Fibroblast of upper back skin (primary cell): ENCODE measurements at regions not wholly inside any gene's neighbourhood (a gene's known extent, or its start where the extent isn't known, plus 50 kb on each side); places are given as distances from the start of the nearest gene placed in this dataset.
"Not testable (repeated sequence)": the region's sequence is repeated elsewhere in the genome, so short reads cannot be mapped to it uniquely, and the experiment has no call there.

Source experiments
- DNase-seq: peaks from one replicate; pipeline ENCODE4 v3.0.0-alpha.2; 2013

DNA sequence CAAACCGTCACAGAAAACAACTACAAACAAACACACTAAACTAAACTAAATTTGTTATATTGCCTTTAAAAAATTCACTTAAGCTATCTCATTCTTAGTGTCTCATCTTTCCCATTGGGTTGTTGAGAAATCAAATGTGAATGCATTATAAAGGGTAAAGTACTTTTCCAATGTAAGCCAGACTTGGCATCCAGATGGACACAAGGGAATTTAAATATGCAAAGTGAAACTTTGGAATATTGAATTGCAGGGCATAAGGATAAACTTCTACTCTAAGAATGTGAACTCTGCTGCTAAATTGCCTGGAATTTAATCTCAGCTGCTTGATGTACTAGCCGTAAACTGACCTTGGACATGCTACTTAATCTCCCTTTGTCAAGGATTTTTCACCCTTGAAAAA lies 1554.6 kb downstream of the CDH8 start:
- DNase-seq = peak; percentile 12

DNA sequence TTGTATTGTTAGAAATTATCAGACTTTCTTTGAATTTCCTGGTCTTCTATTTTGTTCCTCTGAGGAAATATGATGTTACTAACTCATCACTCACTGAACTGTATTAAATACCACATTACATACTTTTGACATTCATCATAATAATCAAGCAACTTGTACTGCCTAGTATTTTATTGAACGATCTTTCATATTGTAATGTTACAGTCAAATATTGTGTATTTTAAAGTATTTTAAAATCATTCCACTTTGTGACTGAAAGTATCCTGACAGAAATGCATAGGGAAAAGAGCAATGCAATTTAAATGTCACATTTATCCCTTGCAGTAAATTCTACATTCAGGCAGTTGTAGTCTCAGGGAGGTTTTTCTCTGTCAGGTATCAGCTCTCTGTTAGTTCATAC lies 1557.4 kb downstream of the CDH8 start:
- DNase-seq = no peak

DNA sequence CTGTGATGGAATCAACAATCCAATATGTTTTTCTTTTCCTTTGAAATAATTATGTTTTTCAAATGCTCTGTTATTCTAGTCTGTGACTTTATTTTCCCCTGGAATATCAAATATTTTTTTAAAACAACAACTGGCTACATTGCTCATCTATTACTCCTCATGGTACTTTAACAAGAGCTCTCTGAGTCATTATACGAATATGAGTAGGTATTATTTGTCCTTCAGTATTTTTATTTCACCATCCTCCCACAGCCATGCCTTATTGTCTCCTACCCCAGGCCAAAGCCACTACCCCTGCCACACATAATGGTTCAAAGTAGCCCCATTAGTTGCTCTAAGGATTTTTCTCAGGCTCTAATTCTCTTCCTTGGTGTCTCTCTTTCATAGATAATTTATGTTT lies 1572.3 kb downstream of the CDH8 start:
- DNase-seq = no peak

DNA sequence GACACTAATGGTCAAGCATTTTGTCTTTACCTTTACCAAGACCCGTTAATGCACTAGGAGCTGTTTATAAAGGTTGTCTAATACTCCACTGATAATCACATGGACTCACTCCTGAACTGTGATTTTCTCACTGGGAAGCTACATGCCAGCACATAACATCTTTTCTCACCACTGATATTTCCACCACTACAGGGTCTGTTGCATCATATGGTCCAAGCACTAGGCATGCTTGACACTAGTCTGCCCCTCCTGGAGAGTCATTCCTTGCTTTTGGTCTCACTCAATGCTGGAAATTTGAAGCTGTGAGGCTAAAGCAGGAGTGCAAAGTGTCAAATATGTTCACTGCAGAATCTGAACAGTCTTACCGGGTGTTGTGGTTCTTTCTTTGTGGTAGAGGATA lies 1576.8 kb downstream of the CDH8 start:
- DNase-seq = peak; percentile 59

DNA sequence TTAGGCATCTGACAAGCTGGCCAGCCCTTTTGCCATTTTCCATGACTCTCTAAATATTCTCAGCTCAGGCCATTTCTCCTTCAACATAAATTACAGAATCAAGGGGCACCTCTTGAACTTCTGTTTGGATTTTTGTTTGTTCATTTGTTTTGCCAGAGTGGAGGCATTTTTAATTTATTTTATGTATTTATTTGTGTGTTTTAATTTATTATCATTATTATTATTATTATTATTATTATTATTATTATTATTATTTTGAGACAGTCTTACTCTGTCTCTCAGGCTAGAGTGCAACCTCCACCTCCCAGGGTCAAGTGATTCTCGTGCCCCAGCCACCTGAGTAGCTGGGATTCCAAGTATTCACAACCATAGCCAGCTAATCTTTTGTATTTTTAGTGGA lies 1578.0 kb downstream of the CDH8 start:
- no peak for DNase-seq

GRCh38 chr16:60452646-60453045 lies 1583.6 kb downstream of the CDH8 start:
- no peak for DNase-seq

DNA sequence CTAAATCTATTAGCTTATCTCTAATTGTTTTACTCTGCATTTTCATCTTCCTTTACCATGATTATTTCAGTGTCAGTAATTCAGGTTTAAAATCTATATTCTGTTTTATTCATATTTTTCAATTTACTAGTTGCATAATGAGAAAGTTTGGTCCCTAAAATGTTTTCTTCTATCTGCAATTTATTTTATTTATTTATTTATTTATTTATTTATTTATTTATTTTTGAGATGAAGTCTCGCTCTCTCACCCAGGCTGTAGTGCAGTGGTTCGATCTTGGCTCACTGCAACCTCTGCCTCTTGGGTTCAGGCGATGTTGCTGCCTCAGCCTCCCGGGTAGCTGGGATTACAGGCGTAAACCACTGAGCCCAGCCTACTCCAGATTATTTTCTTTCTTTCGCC lies 1597.3 kb downstream of the CDH8 start:
- DNase-seq = no peak

DNA sequence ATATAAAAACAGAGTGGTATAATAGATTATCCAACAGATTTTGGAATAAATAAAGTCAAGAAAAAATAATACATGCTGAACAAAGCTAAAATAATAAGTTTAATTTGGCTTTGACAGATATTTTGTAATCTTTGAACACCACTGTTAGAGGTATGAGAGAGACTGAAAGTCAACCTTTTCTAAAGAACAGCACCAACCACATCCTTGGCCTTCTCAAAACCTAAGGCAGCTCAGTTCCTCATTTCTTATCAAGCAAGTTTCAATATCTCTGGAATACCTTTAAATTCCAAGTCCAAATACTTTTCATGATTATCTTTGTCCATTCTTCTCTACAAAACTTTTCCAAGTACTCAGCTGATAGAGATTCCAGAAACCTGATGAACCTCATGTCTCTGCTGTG lies 1603.8 kb downstream of the CDH8 start:
- no peak for DNase-seq

DNA sequence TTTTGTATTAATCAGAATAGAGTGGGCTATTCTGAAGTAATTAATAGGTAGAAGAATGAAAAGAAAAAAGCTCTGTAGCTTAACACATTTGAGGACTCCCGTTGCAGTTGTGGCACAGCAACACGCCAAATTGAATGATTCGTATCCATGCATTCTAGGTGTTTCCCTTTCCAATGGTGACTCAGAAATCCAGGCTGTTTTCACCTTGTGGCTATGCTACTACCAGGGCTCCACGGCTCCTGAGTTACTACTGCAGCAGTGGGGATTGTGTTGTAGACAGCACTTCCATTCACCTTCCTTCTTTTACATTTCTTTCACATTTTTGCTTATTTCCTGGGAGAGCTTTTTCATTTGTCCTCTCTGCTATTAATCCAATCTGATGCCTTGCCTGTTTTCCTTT lies 1616.4 kb downstream of the CDH8 start:
- no peak for DNase-seq

GRCh38 chr16:60414613-60415012 lies 1621.6 kb downstream of the CDH8 start:
- DNase-seq = no peak

- DNase-seq = no peak
Observed at GRCh38 chr16:60413969-60414368, 1622.3 kb downstream of the CDH8 start.

- no peak for DNase-seq
Observed at GRCh38 chr16:60407606-60408005, 1628.6 kb downstream of the CDH8 start.

DNA sequence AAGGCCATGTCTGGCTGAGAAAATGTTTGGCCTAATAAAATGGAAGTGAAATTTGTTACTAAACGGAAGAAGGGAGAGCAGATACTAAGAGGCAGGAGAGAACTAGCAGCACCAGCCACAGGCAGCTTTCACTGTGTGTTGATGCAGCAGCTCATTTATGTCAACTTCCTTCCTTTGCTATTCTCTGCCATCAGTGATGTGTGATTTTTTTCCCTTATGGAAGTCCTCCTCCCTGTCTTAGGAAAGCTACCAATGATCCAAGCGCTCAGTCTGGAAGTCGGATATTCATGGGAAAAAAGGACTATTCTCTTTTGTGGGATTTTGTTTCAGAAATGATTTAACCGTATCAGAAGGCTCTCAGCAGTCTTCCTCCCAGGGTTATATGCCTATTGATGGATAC lies 1629.2 kb downstream of the CDH8 start:
- no peak for DNase-seq

- DNase-seq = no peak
Observed at GRCh38 chr16:60405286-60405685, 1631.0 kb downstream of the CDH8 start.

DNA sequence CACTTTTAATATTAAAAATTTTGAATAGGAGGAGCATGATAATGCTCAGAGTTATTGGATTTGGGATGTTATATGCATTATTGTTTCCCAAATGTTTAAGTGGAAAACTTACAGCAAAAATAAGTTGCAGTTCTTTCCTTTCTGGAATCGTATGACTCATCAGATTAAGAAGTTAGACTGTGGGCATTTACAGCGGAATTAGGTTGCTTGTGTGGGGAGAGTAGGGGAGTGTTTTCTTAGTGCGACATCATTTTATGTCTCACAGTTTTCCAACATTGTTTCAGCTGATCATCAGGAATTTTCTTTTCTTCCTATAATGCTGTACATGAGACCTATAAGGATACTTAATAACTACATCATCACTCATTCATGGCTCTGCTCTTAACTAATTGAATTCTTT lies 1631.8 kb downstream of the CDH8 start:
- DNase-seq = peak; percentile 28

DNA sequence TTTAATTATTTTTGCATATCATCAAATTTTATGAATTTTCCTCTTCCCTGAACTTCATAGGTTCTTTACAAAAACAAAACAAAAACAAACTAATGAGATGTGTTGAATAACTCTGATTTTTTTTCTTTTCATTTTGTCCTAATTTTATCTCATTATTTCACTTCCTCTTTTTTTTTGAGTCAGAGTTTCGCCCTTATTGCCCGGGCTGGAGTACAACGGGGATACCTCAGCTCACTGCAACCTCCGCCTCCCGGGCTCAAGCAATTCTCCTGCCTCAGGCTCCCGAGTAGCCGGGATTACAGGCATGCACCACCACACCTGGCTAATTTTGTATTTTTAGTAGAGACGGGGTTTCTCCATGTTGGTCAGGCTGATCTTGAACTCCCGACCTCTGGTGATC lies 1633.3 kb downstream of the CDH8 start:
- DNase-seq = not testable (repeated sequence)

GRCh38 chr16:60392380-60392779 lies 1643.9 kb downstream of the CDH8 start:
- no peak for DNase-seq

- no peak for DNase-seq
Observed at GRCh38 chr16:60371591-60371990, 1637.5 kb upstream of the GOT2 start.

DNA sequence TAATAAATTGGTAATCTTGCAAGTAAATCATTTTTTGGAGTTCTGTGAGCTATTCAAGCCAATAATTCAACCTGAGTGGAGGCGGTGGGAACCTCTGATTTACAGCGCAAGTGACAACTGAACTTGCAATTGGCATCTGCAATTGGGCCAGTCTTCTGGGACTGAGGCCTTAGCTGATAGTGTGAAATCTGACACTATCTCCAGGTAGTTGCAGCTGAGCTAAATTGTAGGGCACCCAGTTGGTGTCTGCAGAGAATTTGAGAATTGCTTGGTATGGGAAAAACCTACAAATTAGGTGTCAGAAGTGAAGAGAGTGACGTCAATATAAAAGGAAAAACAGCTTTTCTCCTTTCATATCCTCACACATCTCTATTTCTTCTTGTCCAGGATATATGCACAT lies 1633.6 kb upstream of the GOT2 start:
- DNase-seq = no peak

GRCh38 chr16:60363566-60363965 lies 1629.5 kb upstream of the GOT2 start:
- no peak for DNase-seq

DNA sequence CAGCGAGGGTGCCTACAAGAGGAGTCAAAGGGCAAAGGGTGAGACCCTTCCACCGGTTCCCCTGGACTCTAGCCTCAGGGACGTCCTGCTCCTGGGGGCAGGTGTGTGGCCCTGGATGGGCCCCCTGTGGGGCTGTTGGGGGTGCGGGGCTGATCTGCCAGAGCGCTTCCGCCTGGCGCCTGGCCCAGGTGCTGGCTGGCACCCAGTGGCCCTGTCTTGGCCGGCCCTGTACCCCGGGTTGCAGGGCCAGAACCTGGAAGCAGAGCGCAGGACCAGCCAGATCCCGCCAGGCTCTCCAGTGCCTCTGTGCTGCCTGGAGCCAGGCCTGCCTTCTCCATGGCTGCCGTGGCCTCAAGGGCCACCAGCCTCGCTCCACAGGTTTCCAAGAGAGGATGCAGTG lies 1625.8 kb upstream of the GOT2 start:
- DNase-seq = not testable (repeated sequence)

- not testable (repeated sequence) for DNase-seq
Observed at GRCh38 chr16:60359412-60359811, 1625.3 kb upstream of the GOT2 start.

DNA sequence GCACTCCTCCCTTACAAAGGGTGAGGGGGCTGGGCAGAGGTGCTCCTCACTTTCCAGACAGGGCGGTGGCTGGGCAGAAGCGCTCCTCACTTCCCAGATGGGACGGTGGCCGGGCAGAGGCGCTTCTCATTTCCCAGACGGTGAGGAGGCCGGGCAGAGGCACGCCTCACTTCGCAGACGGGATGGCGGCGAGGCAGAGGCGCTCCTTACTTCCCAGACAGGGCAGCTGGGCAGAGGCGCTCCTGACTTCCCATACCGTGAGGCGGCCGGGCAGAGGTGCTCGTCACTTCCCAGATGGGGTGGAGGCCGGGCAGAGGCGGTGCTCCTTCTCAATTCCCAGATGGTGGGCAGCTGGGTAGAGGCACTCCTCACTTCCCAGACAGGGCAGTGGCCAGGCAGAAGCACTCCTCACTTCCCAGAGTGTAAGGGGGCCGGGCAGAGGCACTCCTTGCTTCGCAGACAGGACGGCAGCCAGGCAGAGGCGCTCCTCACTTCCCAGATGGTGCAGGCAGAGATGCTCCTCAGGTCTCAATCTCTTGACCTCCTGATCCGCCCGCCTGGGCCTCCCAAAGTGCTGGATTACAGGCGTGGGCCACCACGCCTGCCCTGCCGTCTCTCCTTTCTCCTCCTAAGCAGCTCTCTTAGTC lies 1623.9 kb upstream of the GOT2 start:
- DNase-seq = not testable (repeated sequence)

DNA sequence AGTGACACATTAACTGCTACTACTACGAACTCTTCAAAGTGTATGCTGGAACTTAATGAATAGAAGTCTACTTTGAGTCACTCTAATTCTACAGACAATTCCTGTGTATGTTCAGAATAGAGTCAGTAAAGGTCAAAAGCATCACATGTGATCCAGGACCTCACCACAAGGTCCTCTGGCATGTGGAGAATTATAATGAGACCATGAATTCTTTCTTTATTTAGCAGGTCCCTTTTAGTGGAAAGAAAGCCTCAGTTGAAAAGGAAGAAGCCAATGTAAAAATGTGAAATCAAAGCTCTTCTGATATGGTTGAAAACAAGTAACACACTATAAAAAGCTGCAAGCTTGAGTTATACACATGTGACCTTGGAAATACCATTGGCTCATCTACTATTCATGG lies 1612.1 kb upstream of the GOT2 start:
- no peak for DNase-seq

DNA sequence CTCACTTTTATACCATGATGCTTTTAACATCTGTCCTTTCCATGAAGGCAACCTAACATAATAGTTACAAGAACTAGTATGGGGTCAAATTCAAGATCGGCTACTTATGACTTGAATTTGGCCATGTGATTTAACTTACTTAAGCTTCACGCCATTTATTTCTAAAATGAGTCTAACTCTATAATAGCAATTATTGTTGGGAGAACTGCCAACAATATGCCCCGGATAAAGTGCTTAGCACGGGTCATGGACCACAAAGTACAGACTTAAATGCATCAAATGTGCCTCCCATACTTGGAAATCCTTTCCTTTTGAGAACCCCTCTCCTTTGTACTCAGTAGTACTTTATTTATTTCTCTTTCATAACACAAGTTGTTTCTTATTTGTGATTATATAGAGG lies 1603.6 kb upstream of the GOT2 start:
- no peak for DNase-seq

GRCh38 chr16:60331168-60331567 lies 1597.1 kb upstream of the GOT2 start:
- DNase-seq = no peak
